ENCODE measurements at regions not wholly inside any gene's neighbourhood (a gene's known extent, or its start where the extent isn't known, plus 50 kb on each side); places are given as distances from the start of the nearest gene placed in this dataset.
"Not testable (repeated sequence)": the region's sequence is repeated elsewhere in the genome, so short reads cannot be mapped to it uniquely, and the experiment has no call there.

DNA sequence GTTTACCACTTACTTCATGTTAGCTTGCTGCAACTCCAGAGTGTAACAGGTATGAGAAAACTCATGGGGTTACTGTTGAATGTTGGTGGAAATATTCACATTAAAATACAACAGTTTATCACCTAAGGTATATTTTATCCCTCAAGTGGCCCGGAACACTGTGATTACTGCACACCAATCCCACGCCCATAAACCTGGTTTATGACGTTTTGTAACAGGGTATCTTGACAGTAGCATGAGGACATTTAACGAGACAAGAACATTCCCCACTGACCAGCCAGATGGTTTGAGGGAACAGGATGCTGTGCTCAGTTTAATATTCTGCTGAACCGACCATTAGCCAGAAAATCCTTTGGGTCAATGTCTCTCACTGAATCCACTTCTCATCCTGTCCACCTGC lies 98.3 kb upstream of the DRD5 start:
- TF ChIP-seq POLR2AphosphoS5, POLR2A (IDR thresholded peaks at IDR 0.05; ENCODE audit: low read depth, low read length): not testable (repeated sequence)

Data from GM12892 (cell line).